Fibroblast of skin of abdomen (primary cell): ENCODE measurements at regions not wholly inside any gene's neighbourhood (a gene's known extent, or its start where the extent isn't known, plus 50 kb on each side); places are given as distances from the start of the nearest gene placed in this dataset.
A peak's percentile ranks its signal among the peaks of the same experiment; 100 is the strongest.

Source experiments
- DNase-seq: peaks from one replicate; pipeline ENCODE4 v3.0.0-alpha.2; 2013

GRCh38 chrX:22325096-22325495 lies 52.4 kb downstream of the CBLL2 start:
- DNase-seq = peak; percentile 73

- DNase-seq = no peak
Measured at GRCh38 chrX:22329783-22330182, 57.1 kb downstream of the CBLL2 start.

GRCh38 chrX:22338740-22339139 lies 66.0 kb downstream of the CBLL2 start:
- peak; percentile 23 for DNase-seq

- no peak for DNase-seq
Measured at GRCh38 chrX:22339459-22339858, 66.7 kb downstream of the CBLL2 start.

- DNase-seq = peak; percentile 24
Measured at GRCh38 chrX:22340022-22340616, 67.4 kb downstream of the CBLL2 start.

- no peak for DNase-seq
Measured at GRCh38 chrX:22343192-22343591, 70.5 kb downstream of the CBLL2 start.

- DNase-seq = peak; percentile 38
Measured at GRCh38 chrX:22345884-22346283, 73.2 kb downstream of the CBLL2 start.

- DNase-seq = no peak
Measured at GRCh38 chrX:22347491-22347890, 74.8 kb downstream of the CBLL2 start.

- no peak for DNase-seq
Measured at GRCh38 chrX:22349116-22349515, 76.4 kb downstream of the CBLL2 start.

GRCh38 chrX:22351076-22351475 lies 78.4 kb downstream of the CBLL2 start:
- no peak for DNase-seq

GRCh38 chrX:22351966-22352365 lies 79.3 kb downstream of the CBLL2 start:
- no peak for DNase-seq

GRCh38 chrX:22357621-22358020 lies 84.9 kb downstream of the CBLL2 start:
- no peak for DNase-seq

- DNase-seq = no peak
Measured at GRCh38 chrX:22360129-22360528, 87.4 kb downstream of the CBLL2 start.

GRCh38 chrX:22365460-22365859 lies 92.7 kb downstream of the CBLL2 start:
- DNase-seq = peak; percentile 75

- DNase-seq = peak; percentile 11
Measured at GRCh38 chrX:22366166-22366702, 93.5 kb downstream of the CBLL2 start.

GRCh38 chrX:22366906-22367305 lies 94.2 kb downstream of the CBLL2 start:
- DNase-seq = no peak

GRCh38 chrX:22373094-22373493 lies 100.4 kb downstream of the CBLL2 start:
- no peak for DNase-seq

- DNase-seq = no peak
Measured at GRCh38 chrX:22373766-22374165, 101.1 kb downstream of the CBLL2 start.

- no peak for DNase-seq
Measured at GRCh38 chrX:22376369-22376768, 103.7 kb downstream of the CBLL2 start.

GRCh38 chrX:22378296-22378695 lies 105.6 kb downstream of the CBLL2 start:
- DNase-seq = no peak

GRCh38 chrX:22383988-22384387 lies 111.3 kb downstream of the CBLL2 start:
- DNase-seq = no peak

- peak; percentile 74 for DNase-seq
Measured at GRCh38 chrX:22389556-22390179, 117.0 kb downstream of the CBLL2 start.

GRCh38 chrX:22392133-22392948 lies 119.6 kb downstream of the CBLL2 start:
- DNase-seq = peak; percentile 77

- peak; percentile 50 for DNase-seq
Measured at GRCh38 chrX:22395372-22395771, 122.7 kb downstream of the CBLL2 start.
